Body of pancreas (tissue), 4 donors: ENCODE measurements at regions not wholly inside any gene's neighbourhood (a gene's known extent, or its start where the extent isn't known, plus 50 kb on each side); places are given as distances from the start of the nearest gene placed in this dataset.

ENCODE experiments used
- ATAC-seq: fragments of 150-250 bp; one replicate; pipeline ENCODE4 v1.9.1; 2016
- DNase-seq, 4 donors: peaks; one replicate each; pipeline ENCODE4 v3.0.0-alpha.2; 2019
- H3K27ac ChIP-seq, 4 donors: fragments of 200-600 bp; sonication (generic); 1 replicate in 3 of 4; 2 replicates in 1 of 4; pipeline versions ENCODE4 v1.5.1 to v1.6.1; 2016 to 2019; ENCODE audit warnings: mild to moderate bottlenecking in 1 of 4, mixed read lengths in 1 of 4, moderate library complexity in 1 of 4
- H3K27me3 ChIP-seq, 2 donors: fragments of 200-600 bp; sonication (generic); one replicate each; pipeline ENCODE4 v1.6.0; 2016; ENCODE audit warnings: mild to moderate bottlenecking in 1 of 2
- H3K36me3 ChIP-seq, 2 donors: fragments of 200-600 bp; sonication (generic); replicated peaks in 1 of 2; 2 replicates each; pipeline ENCODE4 v1.5.1; 2016; ENCODE audit warnings: low read depth in 2 of 2; ENCODE audit not compliant: insufficient read depth in 1 of 2
- H3K4me1 ChIP-seq: fragments of 200-600 bp; sonication (generic); one replicate; pipeline ENCODE4 v1.6.0; 2016
- H3K4me3 ChIP-seq, 2 donors: fragments of 200-600 bp; sonication (generic); 1 replicate in 1 of 2; 2 replicates in 1 of 2; pipeline ENCODE4 v1.5.1; 2016 to 2019
- H3K9me3 ChIP-seq, 3 donors: fragments of 200-600 bp; sonication (generic); 1 replicate in 2 of 3; 2 replicates in 1 of 3; pipeline ENCODE4 v1.5.1; 2016
- CTCF ChIP-seq, 7 experiments: fragments of 450-650 bp in 4 of 7; fragments of 200-600 bp in 3 of 7; sonication (generic) in 3 of 7; IDR thresholded peaks; one replicate each; pipeline ENCODE4 v1.5.1; 2016 to 2019; ENCODE audit warnings: antibody characterized with exemption in 7 of 7
- POLR2A ChIP-seq, 3 donors: fragments of 450-650 bp; IDR thresholded peaks; one replicate each; pipeline ENCODE4 v1.6.1; 2016; ENCODE audit warnings: antibody characterized with exemption in 3 of 3, mild to moderate bottlenecking in 2 of 3
- WGBS, 2 donors: methylation state at CpG; one replicate each; pipeline ENCODE4 v1.1.5; 2017; 5-methylcytosine and 5-hydroxymethylcytosine counted together
- intact Hi-C: fragments of 100-400 bp; cut with DNase I; formaldehyde crosslinking; loops from one replicate; pipeline ENCODE4 v1.15.1; 2023

GRCh38 chr11:111081021-111081511 lies 164.5 kb upstream of the POU2AF2 start:
- Histone ChIP-seq H3K4me1 (no peaks in the 10 kb centered on the region), H3K4me3 (no peak overlapping the region), H3K9me3 (no peaks in the 10 kb centered on the region), H3K36me3 (no peaks in the 10 kb centered on the region), H3K27ac (no peak overlapping the region), H3K27me3 (no peaks in the 10 kb centered on the region)
- DNase-seq (no peak), ATAC-seq (no peak)
- TF ChIP-seq CTCF (IDR thresholded peaks at IDR 0.05) (no peak), POLR2A (IDR thresholded peaks at IDR 0.05) (no peak)
- intact Hi-C loops = no loop called here
- WGBS, 2 donors = 83 to 85% methylated on average over 3 of the region's 3 CpGs

- ATAC-seq (no peak), DNase-seq (no peak)
- TF ChIP-seq POLR2A (IDR thresholded peaks at IDR 0.05) (no peak), CTCF (IDR thresholded peaks at IDR 0.05) (no peak)
- Histone ChIP-seq H3K4me3 (no peak overlapping the region), H3K27ac (no peak overlapping the region), H3K4me1 (no peaks in the 10 kb centered on the region), H3K9me3 (no peaks in the 10 kb centered on the region), H3K27me3 (no peaks in the 10 kb centered on the region), H3K36me3 (no peaks in the 10 kb centered on the region)
- intact Hi-C loops = no loop called here
- 50 to 55% methylated on average over 3 of the region's 3 CpGs for WGBS, 2 donors
Measured at GRCh38 chr11:111077530-111078322, 167.8 kb upstream of the POU2AF2 start.

GRCh38 chr11:111069066-111069465 lies 176.5 kb upstream of the POU2AF2 start:
- intact Hi-C loops = no loop called here
- H3K36me3 ChIP-seq = no peaks in the 10 kb centered on the region
- no peaks in the 10 kb centered on the region for H3K27me3 ChIP-seq
- DNase-seq (no peak), ATAC-seq (no peak)
- H3K9me3 ChIP-seq = no peaks in the 10 kb centered on the region
- H3K27ac ChIP-seq = no peak overlapping the region
- H3K4me1 ChIP-seq = no peaks in the 10 kb centered on the region
- WGBS, 2 donors = 8 to 15% methylated on average over 1 of the region's 1 CpG
- TF ChIP-seq POLR2A (IDR thresholded peaks at IDR 0.05) (no peak), CTCF (IDR thresholded peaks at IDR 0.05) (no peak)
- no peak overlapping the region for H3K4me3 ChIP-seq

- H3K27me3 ChIP-seq = no peaks in the 10 kb centered on the region
- DNase-seq (no peak), ATAC-seq (no peak)
- intact Hi-C loops = no loop called here
- no peak overlapping the region for H3K27ac ChIP-seq
- H3K9me3 ChIP-seq = no peaks in the 10 kb centered on the region
- 66 to 80% methylated on average over 1 of the region's 1 CpG for WGBS, 2 donors
- no peak overlapping the region for H3K4me3 ChIP-seq
- TF ChIP-seq POLR2A (IDR thresholded peaks at IDR 0.05) (no peak), CTCF (IDR thresholded peaks at IDR 0.05) (no peak)
- H3K4me1 ChIP-seq = no peaks in the 10 kb centered on the region
- no peaks in the 10 kb centered on the region for H3K36me3 ChIP-seq
Measured at GRCh38 chr11:111067994-111068393, 177.5 kb upstream of the POU2AF2 start.

GRCh38 chr11:111066846-111067245 lies 178.7 kb upstream of the POU2AF2 start:
- Histone ChIP-seq H3K36me3 (no peaks in the 10 kb centered on the region), H3K27ac (no peak overlapping the region), H3K4me1 (no peaks in the 10 kb centered on the region), H3K27me3 (no peaks in the 10 kb centered on the region), H3K4me3 (no peak overlapping the region), H3K9me3 (no peaks in the 10 kb centered on the region)
- intact Hi-C loops = no loop called here
- ATAC-seq (no peak), DNase-seq (no peak)
- TF ChIP-seq CTCF (IDR thresholded peaks at IDR 0.05) (no peak), POLR2A (IDR thresholded peaks at IDR 0.05) (no peak)
- WGBS, 2 donors = 49 to 65% methylated on average over 2 of the region's 2 CpGs
